ENCODE measurements at regions not wholly inside any gene's neighbourhood (a gene's known extent, or its start where the extent isn't known, plus 50 kb on each side); places are given as distances from the start of the nearest gene placed in this dataset.
"Not testable (repeated sequence)": the region's sequence is repeated elsewhere in the genome, so short reads cannot be mapped to it uniquely, and the experiment has no call there.

DNA sequence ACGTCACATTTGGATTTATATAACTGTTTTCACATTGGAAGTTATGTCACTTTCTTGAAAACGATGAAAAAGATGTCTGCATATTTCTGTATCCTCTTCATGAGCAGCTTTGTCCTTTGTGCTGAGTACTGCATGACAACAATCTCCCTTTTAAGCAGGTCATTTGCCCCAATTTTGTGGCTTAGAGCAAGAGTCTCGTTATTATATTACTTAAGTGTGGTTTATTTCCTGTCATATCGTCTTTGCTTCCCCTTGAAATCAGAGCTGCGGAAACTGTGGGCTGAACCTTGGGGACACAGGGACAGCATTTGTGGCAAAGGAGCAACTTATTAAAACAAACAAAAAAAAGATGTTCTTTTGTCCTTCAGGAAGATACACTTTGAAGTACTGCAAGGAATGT is 254.0 kb upstream of the DSEL start:
- ATAC-seq = no peak
- DNase-seq (ENCODE audit: low spot score) = no peak
- intact Hi-C loops (cut with DNase I) = no loop called here

DNA sequence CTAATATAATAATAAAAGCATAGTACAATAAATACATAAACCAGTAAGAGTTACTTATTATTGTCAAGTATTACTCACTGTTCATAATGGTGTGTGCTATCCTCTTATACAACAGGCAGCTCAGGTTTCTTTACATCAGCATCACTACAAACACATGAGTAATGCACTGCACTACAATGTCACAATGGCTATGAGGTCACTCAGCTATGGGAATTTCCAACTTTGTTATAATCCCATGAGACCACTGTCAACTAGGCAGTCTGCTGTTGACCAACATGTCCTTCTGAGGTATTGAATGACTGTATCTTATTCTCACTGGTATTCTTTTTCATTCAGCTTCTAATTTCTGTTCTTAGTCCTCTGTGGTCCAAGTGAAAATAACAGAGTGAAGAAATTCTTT is 250.4 kb upstream of the DSEL start:
- DNase-seq (ENCODE audit: low spot score) = no peak
- intact Hi-C loops (cut with DNase I) = no loop called here
- no peak for ATAC-seq

DNA sequence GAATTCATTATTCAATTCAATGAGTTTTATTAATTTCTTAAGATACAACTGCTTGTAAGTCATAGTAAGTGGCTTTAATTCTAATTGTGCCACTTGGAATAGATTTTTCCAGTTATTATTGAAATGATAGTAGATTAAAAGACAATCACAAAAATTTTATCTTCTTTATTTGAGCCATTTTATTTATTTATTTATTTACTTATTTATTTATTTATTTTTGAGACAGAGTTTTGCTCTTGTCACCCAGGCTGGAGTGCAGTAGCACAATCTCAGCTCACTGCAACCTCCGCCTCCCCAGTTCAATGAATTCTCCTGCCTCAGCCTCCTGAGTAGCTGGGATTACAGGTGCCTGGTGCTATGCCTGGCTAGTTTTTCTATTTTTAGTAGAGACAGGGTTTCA is 235.7 kb upstream of the DSEL start:
- DNase-seq (ENCODE audit: low spot score); intact Hi-C loops (cut with DNase I); ATAC-seq: not testable (repeated sequence)

DNA sequence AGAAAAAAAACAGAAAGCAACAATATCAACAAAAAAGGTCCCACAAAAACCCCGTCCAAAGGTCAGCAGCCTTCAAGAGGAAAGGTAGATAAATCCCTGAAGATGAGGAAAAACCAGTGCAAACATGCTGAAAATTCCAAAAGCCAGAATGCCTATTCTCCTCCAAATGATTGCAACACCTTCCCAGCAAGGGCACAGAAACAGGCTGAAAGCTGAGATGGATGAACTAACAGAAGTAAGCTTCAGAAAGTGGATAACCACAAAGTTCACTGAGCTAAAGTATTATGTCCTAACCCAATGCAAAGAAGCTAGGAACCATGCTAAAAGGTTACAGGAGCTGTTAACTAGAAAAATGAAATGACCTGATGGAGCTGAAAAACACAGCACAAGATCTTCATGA is 226.4 kb upstream of the DSEL start:
- DNase-seq (ENCODE audit: low spot score) = no peak
- ATAC-seq = no peak
- intact Hi-C loops (cut with DNase I) = loop anchor here (10.0 kb wide), 1 partner anchor 682 kb away; no protein-coding TSS in a partner anchor

DNA sequence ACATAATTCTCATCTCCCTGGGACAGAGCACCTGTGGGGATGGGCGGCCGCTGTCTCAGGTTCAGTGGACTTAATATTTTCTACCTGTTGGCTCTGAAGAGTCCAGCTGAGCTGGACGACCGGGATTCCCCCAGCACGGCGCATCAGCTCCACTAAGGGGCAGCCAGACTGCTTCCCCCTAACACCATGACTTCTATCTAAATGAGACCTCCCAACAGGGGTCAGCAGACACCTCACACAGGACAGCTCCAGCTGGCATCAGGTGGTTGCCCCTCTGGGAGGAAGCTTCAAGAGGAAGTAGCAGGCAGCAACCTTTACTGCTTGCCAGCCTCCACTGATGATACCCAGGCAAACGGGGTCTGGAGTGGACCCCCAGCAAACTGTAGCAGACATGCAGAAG is 226.0 kb upstream of the DSEL start:
- intact Hi-C loops (cut with DNase I) = loop anchor here (10.0 kb wide), 1 partner anchor 682 kb away; no protein-coding TSS in a partner anchor
- no peak for DNase-seq (ENCODE audit: low spot score)
- no peak for ATAC-seq

DNA sequence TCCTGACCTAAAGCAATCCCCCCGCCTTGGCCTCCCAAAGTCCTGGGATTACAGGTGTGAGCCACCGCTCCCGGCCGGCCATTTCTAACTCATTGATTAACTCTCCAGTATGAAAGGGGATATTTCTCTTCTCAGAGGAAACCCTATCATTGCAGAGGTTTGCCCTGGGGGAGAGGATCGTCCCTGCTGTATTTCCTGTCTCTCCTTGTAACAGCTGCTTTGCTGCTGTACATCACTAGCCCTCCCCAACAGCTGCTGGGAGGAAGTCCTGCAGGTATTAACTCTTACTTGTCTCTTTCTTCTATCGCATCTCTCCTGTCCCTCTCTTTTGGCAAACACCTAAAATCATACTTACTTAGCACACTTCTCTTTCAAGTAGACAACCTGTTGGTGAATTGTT is 219.0 kb upstream of the DSEL start:
- intact Hi-C loops (cut with DNase I) = no loop called here
- ATAC-seq (no peak), DNase-seq (ENCODE audit: low spot score) (no peak)

DNA sequence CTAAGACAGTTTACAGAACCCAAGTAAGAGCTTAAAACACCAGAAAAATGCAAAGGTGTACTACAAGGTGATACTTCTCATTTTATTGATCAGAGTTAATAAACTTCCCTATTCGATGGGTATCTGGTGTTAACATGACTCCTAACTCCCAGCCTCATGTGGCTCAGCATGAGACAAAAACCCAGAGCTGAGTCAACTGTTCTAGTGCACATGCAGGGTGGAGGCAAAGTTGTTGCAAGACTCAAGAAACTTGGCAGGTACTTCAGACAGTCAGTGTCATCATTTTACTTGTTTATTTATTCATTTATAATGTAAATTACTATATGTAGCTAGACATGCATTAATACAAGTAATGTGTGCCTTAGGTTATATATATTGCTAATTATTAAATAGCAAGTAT is 216.6 kb upstream of the DSEL start:
- intact Hi-C loops (cut with DNase I) = no loop called here
- no peak for ATAC-seq
- DNase-seq (ENCODE audit: low spot score) = no peak

DNA sequence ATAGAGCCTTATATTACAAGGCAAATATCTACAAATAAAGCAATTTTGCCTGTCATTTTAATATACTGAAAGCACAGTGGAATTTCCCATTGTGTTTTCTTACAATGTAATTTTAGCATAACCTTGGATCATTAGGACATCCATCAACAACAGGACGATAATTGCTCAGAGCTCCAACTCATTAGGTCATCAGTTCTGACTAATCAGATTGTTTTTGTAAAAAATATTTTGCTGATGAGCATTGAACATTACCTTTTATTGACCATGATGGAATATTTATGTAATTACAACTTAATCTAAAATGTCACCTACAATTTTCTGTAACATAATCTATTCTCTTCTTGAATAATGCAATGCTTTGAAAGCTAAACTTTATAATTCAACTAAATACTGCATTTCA is 215.3 kb upstream of the DSEL start:
- intact Hi-C loops (cut with DNase I) = no loop called here
- ATAC-seq (no peak), DNase-seq (ENCODE audit: low spot score) (no peak)

DNA sequence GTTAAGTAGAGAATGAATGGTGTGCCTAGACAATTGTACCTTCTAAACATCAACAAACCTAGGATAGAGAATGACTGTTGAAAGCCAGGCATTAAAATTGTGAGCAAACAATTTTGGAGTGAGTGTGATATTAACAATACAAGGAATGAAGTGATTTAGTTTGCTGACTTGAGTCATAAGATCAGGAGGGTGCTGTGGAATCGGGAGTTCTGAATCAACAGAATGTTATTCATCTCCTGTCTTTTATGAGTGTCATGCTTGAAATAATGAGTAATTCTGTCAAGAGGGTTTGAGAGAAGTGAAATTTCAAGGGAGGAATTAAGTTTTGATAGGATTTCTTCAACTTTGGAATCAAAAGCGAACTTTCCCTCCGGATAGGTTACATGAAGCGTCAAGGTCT is 214.4 kb upstream of the DSEL start:
- ATAC-seq (no peak), DNase-seq (ENCODE audit: low spot score) (no peak)
- intact Hi-C loops (cut with DNase I) = no loop called here

DNA sequence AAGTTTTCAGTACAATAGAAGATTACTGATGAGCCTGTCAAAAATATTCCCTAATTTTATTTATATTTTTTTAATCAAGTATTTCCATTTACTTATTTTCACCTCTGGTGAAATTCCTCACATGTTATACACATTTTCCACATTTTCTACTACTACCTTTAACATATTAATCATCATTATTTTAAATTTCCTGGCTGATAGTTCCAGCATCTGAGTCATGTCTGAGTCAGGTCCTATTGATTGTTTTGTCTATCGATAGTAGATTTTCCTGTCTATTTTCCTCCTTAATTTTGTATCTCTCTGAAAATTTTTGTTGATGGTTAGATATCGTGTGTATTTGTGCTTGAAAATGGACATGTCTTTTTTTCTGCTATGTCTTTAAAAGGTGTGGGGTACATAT is 211.8 kb upstream of the DSEL start:
- no peak for DNase-seq (ENCODE audit: low spot score)
- ATAC-seq = no peak
- intact Hi-C loops (cut with DNase I) = no loop called here

DNA sequence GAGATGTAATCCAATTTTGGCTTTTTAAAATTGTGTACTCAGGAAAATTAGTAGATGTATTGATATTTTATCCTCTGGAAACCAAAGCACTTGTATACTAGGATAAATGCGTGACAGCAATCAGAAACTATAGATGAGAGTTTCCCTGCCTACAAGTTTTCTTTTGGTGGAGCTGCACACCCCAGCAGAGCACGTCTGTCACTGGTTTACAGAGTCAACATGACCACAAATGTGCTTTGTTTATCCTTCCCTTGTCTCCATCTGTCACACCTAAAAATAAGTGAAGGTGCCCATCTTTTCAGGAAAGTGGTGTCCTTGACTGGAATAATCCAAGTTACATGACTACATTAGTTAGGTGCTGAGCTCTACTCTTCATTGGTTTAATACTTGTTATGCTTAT is 210.4 kb upstream of the DSEL start:
- no peak for ATAC-seq

DNA sequence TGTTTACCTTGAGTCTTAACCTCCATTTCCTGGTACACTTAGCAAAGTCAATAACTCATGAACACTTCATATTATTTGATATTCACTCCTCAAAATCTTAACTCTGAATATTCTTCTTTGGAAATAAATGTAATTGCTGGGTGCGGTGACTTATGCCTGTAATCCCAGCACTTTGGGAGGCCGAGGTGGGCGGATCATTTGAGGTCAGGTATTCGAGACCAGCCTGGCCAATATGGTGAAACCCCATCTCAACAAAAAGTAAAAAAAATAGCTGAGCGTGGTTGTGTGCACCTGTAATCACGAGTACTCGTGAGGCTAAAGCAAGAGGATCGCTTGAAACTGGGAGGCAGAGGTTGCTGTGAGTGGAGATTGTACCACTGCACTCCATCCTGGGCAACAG is 201.3 kb upstream of the DSEL start:
- ATAC-seq = no peak
- intact Hi-C loops (cut with DNase I) = no loop called here
- no peak for DNase-seq (ENCODE audit: low spot score)

More for the DNA sequence above, 210.4 kb upstream of the DSEL start:
- intact Hi-C loops (cut with DNase I) = no loop called here
- DNase-seq (ENCODE audit: low spot score) = no peak

DNA sequence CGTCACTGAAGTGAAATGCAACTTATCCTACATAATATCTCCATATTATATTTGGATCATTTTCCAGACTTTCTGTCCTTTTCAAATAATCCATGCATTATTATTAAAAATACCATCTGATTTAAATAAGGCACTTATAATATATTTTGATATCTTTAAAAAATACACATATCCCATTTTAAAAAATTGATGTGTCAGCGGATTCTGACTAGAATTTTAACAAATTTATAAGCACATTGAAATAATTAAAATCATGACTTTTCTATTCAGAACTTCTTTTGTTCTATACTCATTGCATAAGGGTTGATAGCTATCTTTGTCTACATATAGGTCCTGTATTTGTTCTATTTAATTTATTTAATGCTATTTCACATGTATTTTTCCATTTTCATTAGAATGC is 199.0 kb upstream of the DSEL start:
- DNase-seq (ENCODE audit: low spot score) = no peak
- no peak for ATAC-seq
- intact Hi-C loops (cut with DNase I) = no loop called here

DNA sequence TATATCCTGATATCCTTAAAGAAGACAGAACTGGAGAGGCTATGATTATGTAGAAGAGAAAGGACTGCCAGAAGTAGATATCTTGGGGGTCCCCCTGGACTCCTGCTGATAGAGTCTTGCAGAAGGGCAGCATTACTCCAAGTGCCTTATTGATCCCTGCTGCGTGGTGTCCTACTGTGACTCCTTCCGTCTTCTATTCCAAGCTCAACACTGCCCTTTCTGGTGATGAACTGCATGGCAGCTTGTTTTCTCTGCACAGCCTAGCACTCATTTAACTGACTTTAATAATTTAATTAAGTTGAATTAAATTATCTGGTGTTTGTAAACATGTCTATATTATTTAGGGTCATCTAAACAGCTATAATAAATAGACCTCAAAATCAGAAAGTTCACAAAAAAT is 194.1 kb upstream of the DSEL start:
- intact Hi-C loops (cut with DNase I) = no loop called here
- ATAC-seq = no peak
- DNase-seq (ENCODE audit: low spot score) = no peak

DNA sequence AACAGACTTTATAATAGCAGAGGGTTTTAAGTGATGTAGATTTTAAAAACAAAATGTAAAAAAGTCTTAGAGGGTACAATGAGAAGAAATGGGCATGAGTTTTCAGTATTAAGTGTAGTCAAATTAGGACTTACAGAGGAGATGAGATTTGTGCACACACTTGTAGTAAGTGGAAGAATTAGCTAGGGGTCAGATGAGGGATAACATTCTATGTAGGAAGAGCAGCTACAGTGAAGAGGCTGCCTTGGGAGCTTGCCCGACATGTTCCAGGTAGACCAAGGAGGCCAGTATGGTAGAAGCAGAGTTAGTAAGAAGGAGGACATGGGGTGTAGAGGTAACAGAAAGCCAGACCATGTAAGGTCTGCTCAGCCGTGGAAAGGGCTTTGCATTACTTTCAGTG is 189.2 kb upstream of the DSEL start:
- ATAC-seq = no peak
- no peak for DNase-seq (ENCODE audit: low spot score)
- intact Hi-C loops (cut with DNase I) = no loop called here

DNA sequence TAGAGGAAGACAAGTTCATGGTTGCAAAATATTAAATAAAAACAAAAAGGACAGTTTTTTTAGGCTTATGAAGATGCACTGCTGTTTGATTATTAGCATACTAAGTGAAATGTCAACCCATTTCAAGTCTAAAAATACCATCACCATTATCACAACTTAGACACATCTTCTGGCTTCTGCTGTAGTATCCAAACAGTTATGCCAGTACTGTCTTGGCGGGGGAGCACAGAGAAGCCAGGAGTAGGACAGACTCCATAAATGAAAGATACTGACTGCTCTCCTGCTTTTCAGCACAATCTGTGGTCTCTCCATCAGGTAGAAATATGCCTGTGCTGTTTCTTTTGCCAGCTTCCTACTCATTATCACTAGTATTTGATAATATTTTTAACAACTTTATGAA is 179.2 kb upstream of the DSEL start:
- ATAC-seq (no peak), DNase-seq (ENCODE audit: low spot score) (no peak)
- intact Hi-C loops (cut with DNase I) = no loop called here

DNA sequence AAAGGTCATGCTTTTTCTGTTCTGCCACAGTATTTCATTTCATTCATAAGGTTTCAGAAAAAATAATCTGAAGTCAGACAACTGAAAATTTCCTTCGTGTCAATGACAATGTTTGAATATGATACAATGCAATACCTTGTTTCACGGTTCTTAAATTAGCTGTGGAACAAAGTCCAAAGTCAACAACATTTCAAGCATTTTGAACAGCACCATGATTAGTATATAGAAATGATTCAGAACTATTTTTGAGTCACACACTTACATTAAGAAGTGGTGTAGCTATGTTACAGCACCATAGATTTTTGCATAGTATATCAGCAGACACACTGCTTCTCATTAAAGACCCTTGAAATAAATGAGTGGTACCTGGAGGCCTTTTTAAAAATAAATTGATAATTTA is 178.3 kb upstream of the DSEL start:
- ATAC-seq (no peak), DNase-seq (ENCODE audit: low spot score) (no peak)
- intact Hi-C loops (cut with DNase I) = no loop called here

DNA sequence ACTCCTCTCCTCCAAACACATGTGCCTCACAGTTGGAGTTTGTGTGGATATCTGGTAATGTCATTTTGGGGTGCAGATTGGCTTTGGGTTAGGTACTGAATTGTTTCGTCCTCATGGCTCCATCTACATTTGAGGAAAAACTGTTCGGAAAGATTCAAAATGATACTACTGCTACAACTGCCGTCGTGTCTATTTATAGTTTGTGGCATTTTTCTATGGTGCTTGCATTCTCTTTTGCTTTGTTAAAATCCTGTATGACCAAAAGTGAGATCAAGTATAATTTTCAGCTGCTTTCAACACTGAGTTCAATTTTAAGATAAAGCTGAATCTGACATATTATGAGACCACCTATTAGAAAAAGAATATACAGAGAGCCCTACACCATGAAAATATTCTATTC is 176.3 kb upstream of the DSEL start:
- intact Hi-C loops (cut with DNase I) = no loop called here
- DNase-seq (ENCODE audit: low spot score) (no peak), ATAC-seq (no peak)

DNA sequence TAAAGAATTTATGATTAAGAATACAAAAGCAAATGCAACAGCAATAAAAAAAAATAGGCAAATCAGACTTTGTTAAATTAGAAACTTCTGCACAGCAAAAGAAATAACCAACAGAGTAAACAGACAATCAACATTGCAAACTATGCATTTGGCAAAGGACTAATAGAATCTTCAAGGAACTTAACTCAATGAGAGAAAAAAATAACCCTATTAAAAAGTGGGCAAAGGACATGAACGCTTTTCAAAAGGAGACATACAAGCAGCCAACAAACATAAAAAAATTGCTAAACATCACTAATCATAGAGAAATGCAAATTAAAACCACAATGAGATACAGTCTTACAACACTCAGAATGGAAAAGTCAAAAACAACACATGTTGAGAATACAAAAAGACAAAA is 166.0 kb upstream of the DSEL start:
- DNase-seq (ENCODE audit: low spot score) (no peak), ATAC-seq (no peak)
- intact Hi-C loops (cut with DNase I) = no loop called here

DNA sequence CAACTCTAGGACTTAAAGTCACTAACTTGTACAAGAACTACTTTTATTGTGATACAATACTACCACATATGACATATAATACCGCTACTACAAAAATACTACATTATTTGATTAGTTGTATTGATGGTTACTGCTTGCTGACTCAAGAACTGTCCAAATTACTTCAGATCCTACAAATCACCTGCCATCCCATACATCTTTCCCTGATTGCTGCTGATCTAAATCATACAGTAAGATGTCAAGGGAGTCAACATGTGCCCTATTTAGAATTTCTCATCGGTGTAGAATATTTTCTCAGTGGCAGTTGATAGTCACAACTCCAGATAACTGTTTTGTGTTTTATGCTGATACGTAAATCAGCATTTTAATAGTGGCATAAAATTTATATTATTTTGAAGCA is 161.0 kb upstream of the DSEL start:
- intact Hi-C loops (cut with DNase I) = no loop called here
- DNase-seq (ENCODE audit: low spot score) (no peak), ATAC-seq (no peak)

DNA sequence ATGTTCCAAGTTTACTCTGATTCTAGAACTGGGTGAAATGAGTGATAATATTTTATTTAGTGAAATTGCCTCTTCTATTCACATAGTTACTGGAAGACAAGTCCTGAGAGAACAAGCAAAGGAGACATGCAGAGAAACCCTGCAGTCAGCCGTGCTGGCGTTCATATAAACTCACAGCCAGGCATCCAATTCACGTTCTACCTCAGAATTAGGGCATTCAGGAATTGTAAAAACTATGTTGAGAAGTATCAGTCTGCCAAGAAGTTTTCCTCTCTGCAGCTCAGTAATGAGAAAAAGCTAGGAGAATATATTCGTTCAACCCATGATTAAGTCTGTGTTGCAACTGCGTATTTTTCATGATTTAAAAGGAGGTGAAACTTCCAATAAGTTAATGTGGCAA is 156.2 kb upstream of the DSEL start:
- ATAC-seq = no peak
- DNase-seq (ENCODE audit: low spot score) = no peak
- intact Hi-C loops (cut with DNase I) = no loop called here

DNA sequence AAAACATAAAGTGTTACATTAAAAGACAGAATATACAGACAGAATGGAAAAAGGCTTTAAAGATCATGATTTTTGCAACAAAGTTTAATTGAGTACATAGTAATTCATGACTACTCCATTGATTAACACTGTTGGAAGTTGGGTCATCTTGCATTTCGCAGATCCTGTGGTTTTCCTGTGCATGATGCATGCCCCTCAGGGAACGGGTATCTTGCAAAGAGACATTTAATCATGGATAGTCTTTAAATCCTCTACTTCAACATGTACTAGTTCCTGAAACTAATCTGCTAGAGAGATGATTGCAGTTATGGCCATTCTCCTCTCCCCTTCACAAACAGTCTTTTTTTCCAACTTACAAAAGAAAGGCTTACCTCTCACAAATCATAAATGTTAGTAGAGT is 155.6 kb upstream of the DSEL start:
- ATAC-seq (no peak), DNase-seq (ENCODE audit: low spot score) (no peak)

More for the DNA sequence above, 155.6 kb upstream of the DSEL start:
- intact Hi-C loops (cut with DNase I) = no loop called here
